Thyroid gland (tissue), 4 donors: ENCODE measurements at regions not wholly inside any gene's neighbourhood (a gene's known extent, or its start where the extent isn't known, plus 50 kb on each side); places are given as distances from the start of the nearest gene placed in this dataset.

Experiments
- DNase-seq, 2 donors: peaks; one replicate each; pipeline ENCODE4 v3.0.0-alpha.2; 2019
- H3K27ac ChIP-seq, 3 donors: fragments of 200-600 bp; sonication (generic); 1 replicate in 2 of 3; 2 replicates in 1 of 3; pipeline ENCODE4 v1.5.1; 2016 to 2019; ENCODE audit warnings: mild to moderate bottlenecking in 1 of 3, moderate library complexity in 1 of 3
- H3K27me3 ChIP-seq: fragments of 200-600 bp; sonication (generic); one replicate; pipeline ENCODE4 v1.5.1; 2019
- H3K36me3 ChIP-seq, 2 donors: fragments of 200-600 bp; sonication (generic); one replicate each; pipeline ENCODE4 v1.5.1; 2016 to 2019
- H3K4me1 ChIP-seq, 2 donors: fragments of 200-600 bp; sonication (generic); one replicate each; pipeline ENCODE4 v1.5.1; 2017 to 2019
- H3K4me3 ChIP-seq, 3 donors: fragments of 200-600 bp; sonication (generic); replicated peaks in 1 of 3; 1 replicate in 2 of 3; 2 replicates in 1 of 3; pipeline ENCODE4 v1.5.1; 2016; ENCODE audit warnings: mild to moderate bottlenecking in 1 of 3
- H3K9me3 ChIP-seq: fragments of 200-600 bp; sonication (generic); one replicate; pipeline ENCODE4 v1.5.1; 2017
- CTCF ChIP-seq, 6 experiments: fragments of 200-600 bp in 3 of 6; fragments of 450-650 bp in 3 of 6; sonication (generic) in 3 of 6; IDR thresholded peaks; one replicate each; pipeline ENCODE4 v1.5.1; 2016 to 2019; ENCODE audit warnings: antibody characterized with exemption in 6 of 6, mild to moderate bottlenecking in 2 of 6, inconsistent platforms in 1 of 6, moderate library complexity in 1 of 6
- POLR2A ChIP-seq, 2 donors: fragments of 450-650 bp; IDR thresholded peaks; one replicate each; pipeline ENCODE4 v1.6.1; 2017; ENCODE audit warnings: antibody characterized with exemption in 2 of 2, mild to moderate bottlenecking in 2 of 2, moderate library complexity in 1 of 2
- WGBS, 2 donors: methylation state at CpG; one replicate each; pipeline ENCODE4 v1.1.5; 2017; 5-methylcytosine and 5-hydroxymethylcytosine counted together
- intact Hi-C: fragments of 100-400 bp; cut with DNase I; formaldehyde crosslinking; loops from one replicate; pipeline ENCODE4 v1.15.1; 2023

GRCh38 chr4:62543002-62543401 lies 1342.9 kb downstream of the ADGRL3 start:
- Histone ChIP-seq H3K4me1 (no peaks in the 10 kb centered on the region), H3K9me3 (no peaks in the 10 kb centered on the region), H3K27me3 (no peaks in the 10 kb centered on the region), H3K4me3 (no peak overlapping the region), H3K27ac (no peak overlapping the region), H3K36me3 (no peaks in the 10 kb centered on the region)
- DNase-seq: no peak
- TF ChIP-seq POLR2A (IDR thresholded peaks at IDR 0.05): no peak
- no peak for TF ChIP-seq CTCF (IDR thresholded peaks at IDR 0.05)
- WGBS, 2 donors: 91 to 92% methylated on average over 2 of the region's 2 CpGs
- intact Hi-C loops: no loop called here

GRCh38 chr4:62533573-62533972 lies 1333.4 kb downstream of the ADGRL3 start:
- TF ChIP-seq CTCF (IDR thresholded peaks at IDR 0.05): no peak
- TF ChIP-seq POLR2A (IDR thresholded peaks at IDR 0.05): no peak
- H3K4me1 ChIP-seq: no peaks in the 10 kb centered on the region
- H3K9me3 ChIP-seq: no peaks in the 10 kb centered on the region
- H3K4me3 ChIP-seq: no peak overlapping the region
- intact Hi-C loops: no loop called here
- no peaks in the 10 kb centered on the region for H3K27me3 ChIP-seq
- no peak for DNase-seq
- H3K27ac ChIP-seq: no peak overlapping the region
- no peaks in the 10 kb centered on the region for H3K36me3 ChIP-seq

- Histone ChIP-seq H3K4me1 (no peaks in the 10 kb centered on the region), H3K27ac (no peak overlapping the region), H3K9me3 (no peaks in the 10 kb centered on the region), H3K27me3 (no peaks in the 10 kb centered on the region), H3K36me3 (no peaks in the 10 kb centered on the region), H3K4me3 (no peak overlapping the region)
- WGBS, 2 donors: 64 to 85% methylated on average over 1 of the region's 1 CpG
- DNase-seq: no peak
- intact Hi-C loops: no loop called here
- no peak for TF ChIP-seq POLR2A (IDR thresholded peaks at IDR 0.05)
- TF ChIP-seq CTCF (IDR thresholded peaks at IDR 0.05): no peak
Observed at GRCh38 chr4:62531731-62532130, 1331.6 kb downstream of the ADGRL3 start.

- Histone ChIP-seq H3K27me3 (no peaks in the 10 kb centered on the region), H3K4me3 (no peak overlapping the region), H3K27ac (no peak overlapping the region), H3K9me3 (no peaks in the 10 kb centered on the region), H3K36me3 (no peaks in the 10 kb centered on the region), H3K4me1 (no peaks in the 10 kb centered on the region)
- TF ChIP-seq POLR2A (IDR thresholded peaks at IDR 0.05): no peak
- no peak for TF ChIP-seq CTCF (IDR thresholded peaks at IDR 0.05)
- WGBS, 2 donors: 35 to 51% methylated on average over 1 of the region's 1 CpG
- intact Hi-C loops: no loop called here
- DNase-seq: no peak
Observed at GRCh38 chr4:62531264-62531663, 1331.1 kb downstream of the ADGRL3 start.

GRCh38 chr4:62528874-62529273 lies 1328.7 kb downstream of the ADGRL3 start:
- intact Hi-C loops: no loop called here
- Histone ChIP-seq H3K9me3 (no peaks in the 10 kb centered on the region), H3K4me1 (no peaks in the 10 kb centered on the region), H3K4me3 (no peak overlapping the region), H3K36me3 (no peaks in the 10 kb centered on the region), H3K27ac (no peak overlapping the region), H3K27me3 (no peaks in the 10 kb centered on the region)
- 69% methylated on average over 2 of the region's 2 CpGs for WGBS, 2 donors
- TF ChIP-seq CTCF (IDR thresholded peaks at IDR 0.05): no peak
- TF ChIP-seq POLR2A (IDR thresholded peaks at IDR 0.05): no peak
- no peak for DNase-seq
